IPS-11a (cell line): ENCODE measurements at regions not wholly inside any gene's neighbourhood (a gene's known extent, or its start where the extent isn't known, plus 50 kb on each side); places are given as distances from the start of the nearest gene placed in this dataset.
"Not testable (repeated sequence)": the region's sequence is repeated elsewhere in the genome, so short reads cannot be mapped to it uniquely, and the experiment has no call there.

Source experiments
- H3K4me3 ChIP-seq: one replicate; pipeline ENCODE4 v1.5.1; 2013; ENCODE audit warnings: low read depth, low read length, control low read depth

- not testable (repeated sequence) for H3K4me3 ChIP-seq
Measured at GRCh38 chr14:87020106-87020505, 972.9 kb downstream of the GALC start.

GRCh38 chr14:87018294-87018693 is 974.7 kb downstream of the GALC start:
- H3K4me3 ChIP-seq: no peak overlapping the region

GRCh38 chr14:87017335-87017734 is 975.6 kb downstream of the GALC start:
- no peak overlapping the region for H3K4me3 ChIP-seq

GRCh38 chr14:87014856-87015255 is 978.1 kb downstream of the GALC start:
- H3K4me3 ChIP-seq: no peak overlapping the region

- H3K4me3 ChIP-seq: no peak overlapping the region
Measured at GRCh38 chr14:87013583-87013982, 979.4 kb downstream of the GALC start.

- no peak overlapping the region for H3K4me3 ChIP-seq
Measured at GRCh38 chr14:87008965-87009364, 984.0 kb downstream of the GALC start.

- no peak overlapping the region for H3K4me3 ChIP-seq
Measured at GRCh38 chr14:87005280-87005679, 987.7 kb downstream of the GALC start.

GRCh38 chr14:87002776-87003175 is 990.2 kb downstream of the GALC start:
- H3K4me3 ChIP-seq: no peak overlapping the region

GRCh38 chr14:87001333-87001732 is 991.6 kb downstream of the GALC start:
- H3K4me3 ChIP-seq: no peak overlapping the region

GRCh38 chr14:87000081-87000480 is 992.9 kb downstream of the GALC start:
- H3K4me3 ChIP-seq: no peak overlapping the region

GRCh38 chr14:86999036-86999435 is 993.9 kb downstream of the GALC start:
- H3K4me3 ChIP-seq: no peak overlapping the region

GRCh38 chr14:86997271-86997670 is 995.7 kb downstream of the GALC start:
- H3K4me3 ChIP-seq: no peak overlapping the region

- no peak overlapping the region for H3K4me3 ChIP-seq
Measured at GRCh38 chr14:86990396-86990795, 1002.6 kb downstream of the GALC start.

GRCh38 chr14:86989285-86989684 is 1003.7 kb downstream of the GALC start:
- no peak overlapping the region for H3K4me3 ChIP-seq

GRCh38 chr14:86987966-86988365 is 1005.0 kb downstream of the GALC start:
- H3K4me3 ChIP-seq: no peak overlapping the region

- no peak overlapping the region for H3K4me3 ChIP-seq
Measured at GRCh38 chr14:86973177-86973576, 1019.8 kb downstream of the GALC start.

- no peak overlapping the region for H3K4me3 ChIP-seq
Measured at GRCh38 chr14:86971292-86971691, 1021.7 kb downstream of the GALC start.

GRCh38 chr14:86961106-86961716 is 1031.8 kb downstream of the GALC start:
- no peak overlapping the region for H3K4me3 ChIP-seq

- no peak overlapping the region for H3K4me3 ChIP-seq
Measured at GRCh38 chr14:86955771-86956354, 1037.1 kb downstream of the GALC start.

GRCh38 chr14:86954623-86955022 is 1038.4 kb downstream of the GALC start:
- no peak overlapping the region for H3K4me3 ChIP-seq

GRCh38 chr14:86946446-86946845 is 1046.5 kb downstream of the GALC start:
- no peak overlapping the region for H3K4me3 ChIP-seq

GRCh38 chr14:86944434-86944833 is 1048.5 kb downstream of the GALC start:
- no peak overlapping the region for H3K4me3 ChIP-seq
